ENCODE measurements at regions not wholly inside any gene's neighbourhood (a gene's known extent, or its start where the extent isn't known, plus 50 kb on each side); places are given as distances from the start of the nearest gene placed in this dataset.

DNA sequence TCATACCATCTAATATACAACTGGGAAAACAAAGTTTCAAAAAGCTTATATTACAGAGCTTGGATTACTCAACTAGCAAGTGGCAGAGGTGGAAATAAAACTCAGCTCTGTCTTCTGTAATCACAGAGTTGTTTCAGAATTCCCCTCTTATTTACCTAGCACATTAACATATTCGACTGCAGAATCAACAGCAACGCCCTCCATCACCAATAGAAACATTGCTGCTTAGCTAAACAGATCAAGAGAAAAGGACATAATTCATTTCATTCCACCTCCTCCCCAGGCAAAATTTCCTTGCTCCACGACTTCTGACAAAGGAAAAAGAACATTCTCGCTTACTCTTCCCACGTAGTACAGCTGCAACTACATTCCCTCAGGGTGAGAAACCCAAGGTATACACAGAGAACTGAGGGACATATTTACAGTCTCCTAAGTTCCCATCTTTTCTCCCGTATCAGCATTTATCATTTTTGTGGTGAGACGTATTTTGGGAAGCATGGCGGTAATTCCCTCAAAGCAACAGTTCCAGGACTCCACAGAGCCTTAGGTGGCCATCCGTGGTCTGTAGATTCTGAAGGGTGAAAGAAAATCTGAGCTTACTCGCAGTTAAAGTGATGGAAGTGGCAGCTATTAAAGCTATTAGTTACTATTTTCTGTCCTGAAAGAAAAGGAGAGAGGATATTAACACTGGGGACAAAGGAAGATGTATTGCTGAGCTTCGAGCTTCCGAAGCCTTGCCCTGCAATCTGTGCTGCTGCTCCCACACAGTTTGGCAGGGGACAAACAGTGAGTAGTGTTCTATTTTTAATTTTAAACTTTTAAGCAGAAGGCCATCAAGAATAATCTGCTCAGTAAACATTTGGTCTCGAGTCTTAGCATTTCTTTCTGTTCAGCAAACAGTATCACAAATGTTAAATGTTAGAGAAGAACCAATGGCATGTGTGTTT, 1296.2 kb downstream of the CDH8 start:
- H3K4me3 ChIP-seq (ENCODE audit: low read length), result no peak overlapping the region
- no peak overlapping the region for H3K9ac ChIP-seq (ENCODE audit: low read length)
- H3K4me1 ChIP-seq (ENCODE audit: control insufficient read depth, insufficient read depth, low read length), result no peaks in the 10 kb centered on the region
- H3K27me3 ChIP-seq (replicated peaks; ENCODE audit: control insufficient read depth, insufficient read depth, low read length), result no peaks in the 10 kb centered on the region
- H3K9me3 ChIP-seq (ENCODE audit: control insufficient read depth, low read length), result no peaks in the 10 kb centered on the region
- no peaks in the 10 kb centered on the region for H3K36me3 ChIP-seq (ENCODE audit: control insufficient read depth, insufficient read depth, low read length, severe bottlenecking)
- DNase-seq (ENCODE audit: low read depth), result no peak

DNA sequence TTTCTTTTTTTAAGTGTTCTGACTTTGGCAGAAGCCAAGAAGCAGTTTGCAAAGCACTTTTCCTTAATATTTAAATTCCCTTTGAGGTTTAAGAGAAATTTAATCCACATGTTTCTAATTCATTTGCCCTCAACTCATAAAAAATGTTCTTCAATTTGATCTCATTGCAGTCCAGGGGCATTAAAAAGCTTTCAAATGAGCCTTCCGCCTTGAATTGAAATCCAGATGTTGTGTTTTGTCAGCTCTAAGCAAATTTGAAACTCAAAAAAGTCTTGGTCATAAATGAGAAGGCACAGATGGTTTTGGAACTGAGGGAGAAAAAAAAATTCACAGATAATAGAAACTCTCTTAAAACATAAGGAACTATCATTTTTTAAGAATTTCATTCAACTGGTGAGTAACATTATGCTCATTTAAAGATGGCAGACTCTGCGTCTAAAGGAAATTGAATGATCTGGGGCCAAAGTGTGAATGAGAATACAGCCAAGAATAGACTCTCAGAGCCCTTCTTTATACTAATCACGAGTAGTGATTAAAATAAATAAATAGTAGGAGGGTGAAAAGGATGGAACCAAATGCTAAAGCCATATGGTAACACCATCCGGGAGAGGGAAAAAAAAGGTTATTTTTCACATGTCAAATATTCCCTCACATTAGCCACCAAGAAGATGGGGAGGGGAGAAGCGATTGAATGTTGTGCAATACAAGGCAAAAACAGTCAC, 1304.7 kb downstream of the CDH8 start:
- Histone ChIP-seq H3K36me3 (ENCODE audit: control insufficient read depth, insufficient read depth, low read length, severe bottlenecking) (no peaks in the 10 kb centered on the region), H3K9me3 (ENCODE audit: control insufficient read depth, low read length) (no peaks in the 10 kb centered on the region), H3K4me3 (ENCODE audit: low read length) (no peak overlapping the region), H3K9ac (ENCODE audit: low read length) (no peak overlapping the region), H3K27me3 (replicated peaks; ENCODE audit: control insufficient read depth, insufficient read depth, low read length) (no peaks in the 10 kb centered on the region), H3K4me1 (ENCODE audit: control insufficient read depth, insufficient read depth, low read length) (peaks cover 7% of the 10 kb centered on the region)
- no peak for DNase-seq (ENCODE audit: low read depth)

DNA sequence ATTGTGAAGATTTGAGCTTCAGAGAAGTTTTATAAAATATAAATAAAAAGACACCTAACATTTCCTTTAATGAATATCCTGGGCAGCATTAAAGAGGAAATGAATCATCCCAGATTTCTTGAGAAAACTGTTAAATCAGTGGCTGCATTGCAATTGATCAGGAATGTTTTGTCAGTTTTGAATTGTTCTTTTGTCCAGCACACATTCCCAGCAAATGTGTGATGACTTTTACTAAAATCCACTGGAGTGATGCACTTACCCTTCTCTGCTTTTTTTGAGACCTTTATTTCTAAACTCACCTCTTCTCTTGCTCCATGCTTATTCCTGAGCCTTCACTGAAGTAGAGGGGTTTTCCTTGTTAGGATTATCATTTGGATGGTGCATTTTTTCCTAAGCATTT, 1307.2 kb downstream of the CDH8 start:
- H3K9ac ChIP-seq (ENCODE audit: low read length), result no peak overlapping the region
- DNase-seq (ENCODE audit: low read depth), result no peak
- no peaks in the 10 kb centered on the region for H3K27me3 ChIP-seq (replicated peaks; ENCODE audit: control insufficient read depth, insufficient read depth, low read length)
- H3K4me3 ChIP-seq (ENCODE audit: low read length), result no peak overlapping the region
- no peaks in the 10 kb centered on the region for H3K9me3 ChIP-seq (ENCODE audit: control insufficient read depth, low read length)
- peaks cover 7% of the 10 kb centered on the region for H3K4me1 ChIP-seq (ENCODE audit: control insufficient read depth, insufficient read depth, low read length)
- H3K36me3 ChIP-seq (ENCODE audit: control insufficient read depth, insufficient read depth, low read length, severe bottlenecking), result no peaks in the 10 kb centered on the region

DNA sequence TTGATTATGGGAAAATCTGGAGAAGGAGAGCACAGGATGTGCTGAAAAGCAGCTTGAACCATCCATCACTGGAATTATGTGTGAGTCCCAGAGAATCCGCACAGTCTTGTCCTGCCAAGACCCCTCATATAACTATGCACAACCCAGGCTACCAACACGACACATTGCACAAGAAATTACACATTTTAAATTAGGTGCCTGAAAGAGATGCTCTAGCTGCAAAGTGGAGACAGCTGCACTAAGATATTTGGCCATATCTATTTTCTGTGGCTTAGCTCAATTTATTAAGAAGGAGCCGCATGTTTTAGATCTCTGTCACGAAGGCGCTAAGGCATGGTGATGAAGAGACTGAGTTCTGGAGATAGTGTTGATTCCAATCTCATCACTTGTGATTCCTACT, 1308.4 kb downstream of the CDH8 start:
- no peak for DNase-seq (ENCODE audit: low read depth)
- H3K36me3 ChIP-seq (ENCODE audit: control insufficient read depth, insufficient read depth, low read length, severe bottlenecking), result no peaks in the 10 kb centered on the region
- H3K9ac ChIP-seq (ENCODE audit: low read length), result no peak overlapping the region
- no peak overlapping the region for H3K4me3 ChIP-seq (ENCODE audit: low read length)
- no peaks in the 10 kb centered on the region for H3K9me3 ChIP-seq (ENCODE audit: control insufficient read depth, low read length)
- no peaks in the 10 kb centered on the region for H3K27me3 ChIP-seq (replicated peaks; ENCODE audit: control insufficient read depth, insufficient read depth, low read length)
- H3K4me1 ChIP-seq (ENCODE audit: control insufficient read depth, insufficient read depth, low read length), result peaks cover 7% of the 10 kb centered on the region

DNA sequence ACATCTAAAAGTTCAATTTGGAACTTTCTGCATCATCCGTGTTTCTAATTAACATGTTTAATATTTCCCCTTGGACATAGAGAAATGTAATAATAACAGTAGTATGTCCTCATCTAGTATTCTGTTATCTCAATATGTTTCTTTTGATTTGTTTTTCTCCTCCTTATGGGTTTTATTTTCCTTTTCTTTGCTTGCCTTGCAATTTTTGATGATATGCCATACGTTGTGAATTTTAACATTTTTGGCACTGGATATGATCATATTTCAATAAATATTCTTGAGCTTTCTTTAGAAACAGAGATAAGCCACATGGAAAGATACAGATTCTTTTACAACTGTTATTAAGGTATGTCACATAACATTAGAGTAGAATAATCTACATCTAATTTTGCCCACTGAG, 1316.2 kb downstream of the CDH8 start:
- H3K9ac ChIP-seq (ENCODE audit: low read length), result no peak overlapping the region

DNA sequence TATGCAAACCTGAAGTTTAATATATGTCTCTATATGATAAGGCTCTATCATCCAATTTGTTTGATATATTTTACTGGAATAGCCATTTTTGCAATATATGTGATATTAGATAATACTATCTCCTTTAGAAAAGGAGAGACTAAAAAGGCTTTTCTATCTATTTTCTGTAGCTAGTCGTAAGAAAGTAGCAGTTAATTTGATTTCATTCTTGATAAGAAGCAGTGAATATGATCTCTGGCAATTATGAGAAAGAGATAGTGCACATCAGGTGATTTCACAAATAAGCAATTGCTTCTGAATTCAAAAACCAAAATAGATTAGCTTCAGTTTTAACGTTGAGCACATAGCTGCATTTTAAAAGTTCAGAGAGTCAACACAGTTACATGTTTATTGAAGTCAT, 1318.4 kb downstream of the CDH8 start:
- H3K4me3 ChIP-seq (ENCODE audit: low read length), result no peak overlapping the region
- no peaks in the 10 kb centered on the region for H3K36me3 ChIP-seq (ENCODE audit: control insufficient read depth, insufficient read depth, low read length, severe bottlenecking)
- no peaks in the 10 kb centered on the region for H3K27me3 ChIP-seq (replicated peaks; ENCODE audit: control insufficient read depth, insufficient read depth, low read length)
- peaks cover 25% of the 10 kb centered on the region for H3K9me3 ChIP-seq (ENCODE audit: control insufficient read depth, low read length)
- no peak for DNase-seq (ENCODE audit: low read depth)
- H3K4me1 ChIP-seq (ENCODE audit: control insufficient read depth, insufficient read depth, low read length), result no peaks in the 10 kb centered on the region
- H3K9ac ChIP-seq (ENCODE audit: low read length), result no peak overlapping the region

More for the DNA sequence above, 1316.2 kb downstream of the CDH8 start:
- Histone ChIP-seq H3K27me3 (replicated peaks; ENCODE audit: control insufficient read depth, insufficient read depth, low read length) (no peaks in the 10 kb centered on the region), H3K4me1 (ENCODE audit: control insufficient read depth, insufficient read depth, low read length) (no peaks in the 10 kb centered on the region), H3K4me3 (ENCODE audit: low read length) (no peak overlapping the region), H3K9me3 (ENCODE audit: control insufficient read depth, low read length) (peaks cover 25% of the 10 kb centered on the region), H3K36me3 (ENCODE audit: control insufficient read depth, insufficient read depth, low read length, severe bottlenecking) (no peaks in the 10 kb centered on the region)
- no peak for DNase-seq (ENCODE audit: low read depth)

DNA sequence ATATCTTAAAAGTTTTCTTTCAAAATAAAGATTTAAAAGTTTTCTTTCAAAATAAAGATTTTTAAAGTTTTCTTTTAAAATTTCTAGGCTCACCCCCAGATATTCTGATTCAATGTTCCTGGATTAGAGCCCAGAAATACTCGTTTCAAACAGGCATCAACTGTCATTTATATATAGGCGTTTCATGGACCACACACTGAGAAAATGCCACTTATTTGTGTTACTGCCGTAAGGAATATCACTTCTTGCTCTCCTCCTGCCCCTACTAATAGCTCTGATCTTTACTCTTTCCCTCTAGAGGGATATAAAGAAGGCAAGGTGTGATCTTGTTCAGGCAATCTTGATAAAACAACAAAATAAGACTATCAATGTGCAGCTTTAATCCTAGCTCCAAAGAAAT, 1324.1 kb downstream of the CDH8 start:
- no peak for DNase-seq (ENCODE audit: low read depth)
- Histone ChIP-seq H3K4me1 (ENCODE audit: control insufficient read depth, insufficient read depth, low read length) (no peaks in the 10 kb centered on the region), H3K4me3 (ENCODE audit: low read length) (no peak overlapping the region), H3K27me3 (replicated peaks; ENCODE audit: control insufficient read depth, insufficient read depth, low read length) (no peaks in the 10 kb centered on the region), H3K9me3 (ENCODE audit: control insufficient read depth, low read length) (no peaks in the 10 kb centered on the region), H3K9ac (ENCODE audit: low read length) (no peak overlapping the region), H3K36me3 (ENCODE audit: control insufficient read depth, insufficient read depth, low read length, severe bottlenecking) (no peaks in the 10 kb centered on the region)

DNA sequence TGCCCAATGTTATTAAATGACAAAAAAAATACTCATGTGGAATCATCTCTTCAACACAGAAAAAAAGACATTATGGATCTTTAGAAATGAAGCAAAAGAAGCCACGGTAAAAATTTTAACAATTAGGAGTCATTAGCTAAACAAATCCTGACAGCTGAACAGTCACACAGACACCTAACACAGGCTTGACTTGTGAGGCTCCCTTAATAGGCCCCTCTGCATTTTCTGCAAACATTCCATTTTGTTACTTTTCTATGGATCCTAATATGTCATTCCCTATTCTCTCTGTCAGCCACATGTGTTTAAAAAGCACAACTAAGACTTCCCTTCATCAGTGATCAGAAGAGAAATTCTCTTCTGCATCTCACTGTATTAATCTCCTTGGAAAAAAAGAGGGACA, 1331.5 kb downstream of the CDH8 start:
- no peak for DNase-seq (ENCODE audit: low read depth)
- H3K9ac ChIP-seq (ENCODE audit: low read length), result no peak overlapping the region
- H3K27me3 ChIP-seq (replicated peaks; ENCODE audit: control insufficient read depth, insufficient read depth, low read length), result no peaks in the 10 kb centered on the region
- H3K9me3 ChIP-seq (ENCODE audit: control insufficient read depth, low read length), result no peaks in the 10 kb centered on the region
- H3K4me3 ChIP-seq (ENCODE audit: low read length), result no peak overlapping the region
- H3K36me3 ChIP-seq (ENCODE audit: control insufficient read depth, insufficient read depth, low read length, severe bottlenecking), result no peaks in the 10 kb centered on the region
- H3K4me1 ChIP-seq (ENCODE audit: control insufficient read depth, insufficient read depth, low read length), result no peaks in the 10 kb centered on the region

DNA sequence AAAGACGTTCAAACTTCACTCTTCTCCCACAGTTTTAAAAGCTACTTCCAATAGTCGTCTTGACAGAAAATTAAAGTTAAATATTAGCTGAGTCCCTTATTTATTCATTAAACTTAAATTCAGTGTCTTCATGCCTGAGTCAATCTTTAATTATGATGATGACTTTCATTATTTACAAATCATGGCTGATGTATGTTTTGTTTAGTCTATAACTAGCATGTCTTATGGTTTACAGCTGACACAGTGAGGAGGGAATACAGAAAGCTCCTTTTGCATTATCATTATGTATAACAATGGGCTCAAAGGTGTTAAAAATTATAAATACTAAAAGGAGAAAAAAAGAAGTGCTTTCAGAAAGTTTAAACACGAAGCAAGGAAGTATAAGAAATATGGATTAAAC, 1333.1 kb downstream of the CDH8 start:
- Histone ChIP-seq H3K4me1 (ENCODE audit: control insufficient read depth, insufficient read depth, low read length) (no peaks in the 10 kb centered on the region), H3K9me3 (ENCODE audit: control insufficient read depth, low read length) (no peaks in the 10 kb centered on the region)
- no peak for DNase-seq (ENCODE audit: low read depth)

DNA sequence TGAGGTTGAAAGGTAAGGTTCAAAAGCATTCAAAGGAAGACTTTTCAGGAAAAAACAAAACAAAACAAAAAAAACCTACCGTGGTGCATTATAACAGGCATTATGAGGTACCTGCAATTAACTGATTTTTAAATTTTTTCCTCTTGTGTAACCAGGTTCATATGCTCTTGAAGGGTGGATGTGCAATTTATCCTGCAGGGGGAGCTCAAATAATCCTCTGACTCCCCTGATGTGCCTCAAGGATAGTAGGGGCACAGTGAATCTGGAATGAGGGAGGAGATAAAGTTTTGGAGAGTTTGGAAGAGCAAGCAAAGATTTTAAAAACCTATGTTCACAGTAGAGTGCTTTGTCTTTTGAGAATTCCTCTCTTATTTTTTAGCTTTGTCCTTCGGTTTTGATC, 1349.4 kb downstream of the CDH8 start:
- Histone ChIP-seq H3K9ac (ENCODE audit: low read length) (no peak overlapping the region), H3K4me1 (ENCODE audit: control insufficient read depth, insufficient read depth, low read length) (no peaks in the 10 kb centered on the region), H3K36me3 (ENCODE audit: control insufficient read depth, insufficient read depth, low read length, severe bottlenecking) (no peaks in the 10 kb centered on the region), H3K4me3 (ENCODE audit: low read length) (no peak overlapping the region), H3K9me3 (ENCODE audit: control insufficient read depth, low read length) (no peaks in the 10 kb centered on the region), H3K27me3 (replicated peaks; ENCODE audit: control insufficient read depth, insufficient read depth, low read length) (no peaks in the 10 kb centered on the region)
- DNase-seq (ENCODE audit: low read depth), result no peak

More for the DNA sequence above, 1333.1 kb downstream of the CDH8 start:
- H3K4me3 ChIP-seq (ENCODE audit: low read length), result no peak overlapping the region
- H3K36me3 ChIP-seq (ENCODE audit: control insufficient read depth, insufficient read depth, low read length, severe bottlenecking), result no peaks in the 10 kb centered on the region
- H3K9ac ChIP-seq (ENCODE audit: low read length), result no peak overlapping the region
- H3K27me3 ChIP-seq (replicated peaks; ENCODE audit: control insufficient read depth, insufficient read depth, low read length), result no peaks in the 10 kb centered on the region

DNA sequence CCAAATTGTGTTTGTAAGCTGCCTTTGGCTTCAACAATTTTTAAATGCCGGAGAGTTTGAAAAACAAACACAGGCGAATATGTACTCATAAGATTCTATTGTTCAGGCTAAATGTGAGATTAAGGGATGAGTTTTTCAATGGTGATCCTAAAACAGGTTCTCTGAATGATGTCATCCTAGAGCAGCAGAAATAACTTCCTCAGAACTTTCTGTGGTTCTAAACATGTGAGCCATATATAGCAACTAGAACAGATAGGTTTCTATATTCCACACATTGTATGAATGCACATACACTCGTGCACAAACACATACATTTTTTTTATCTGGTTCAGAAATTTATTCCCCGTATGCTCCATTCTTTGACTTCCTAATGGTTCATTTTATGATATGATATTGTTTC, 1352.2 kb downstream of the CDH8 start:
- no peak for DNase-seq (ENCODE audit: low read depth)
- Histone ChIP-seq H3K27me3 (replicated peaks; ENCODE audit: control insufficient read depth, insufficient read depth, low read length) (no peaks in the 10 kb centered on the region), H3K4me1 (ENCODE audit: control insufficient read depth, insufficient read depth, low read length) (no peaks in the 10 kb centered on the region), H3K9me3 (ENCODE audit: control insufficient read depth, low read length) (no peaks in the 10 kb centered on the region), H3K36me3 (ENCODE audit: control insufficient read depth, insufficient read depth, low read length, severe bottlenecking) (no peaks in the 10 kb centered on the region), H3K9ac (ENCODE audit: low read length) (no peak overlapping the region), H3K4me3 (ENCODE audit: low read length) (no peak overlapping the region)

All from adipocyte (in vitro differentiated cells).